D721Med (cell line): ENCODE measurements at regions not wholly inside any gene's neighbourhood (a gene's known extent, or its start where the extent isn't known, plus 50 kb on each side); places are given as distances from the start of the nearest gene placed in this dataset.

Experiments used
- DNase-seq: peaks from one replicate; pipeline ENCODE4 v3.0.0; 2011; ENCODE audit warnings: low spot score; ENCODE audit not compliant: insufficient read length
- FAIRE-seq: peaks from 2 replicates; lab custom pipeline; 2011; peaks lifted over from hg19 to GRCh38; lab: Jason Lieb, UNC
- TF ChIP-seq, protein P1 (sequence below): IDR thresholded peaks from 2 replicates; pipeline ENCODE4 v1.5.1; 2012; ENCODE audit warnings: mild to moderate bottlenecking, control low read depth; ENCODE audit not compliant: insufficient read depth; ENCODE audit errors: missing control alignments

DNA sequence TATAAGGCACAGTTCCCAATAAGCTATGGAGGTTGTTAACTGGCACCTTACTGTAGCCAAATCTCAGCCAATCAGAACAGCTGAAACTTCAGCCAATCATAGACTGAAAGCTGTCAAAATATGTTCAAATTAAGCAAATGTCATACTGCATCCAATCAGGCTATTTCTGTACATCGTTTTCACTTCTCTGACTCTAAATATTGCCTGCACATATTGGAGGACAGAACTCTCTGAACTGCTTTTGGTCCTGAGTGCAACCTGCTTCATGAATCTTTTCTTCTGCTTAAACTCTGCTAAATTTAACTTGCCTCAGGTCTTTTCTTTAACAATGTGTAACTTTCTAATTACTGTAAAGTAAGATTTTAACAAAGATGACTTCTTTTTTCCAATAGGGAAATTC lies 1198.9 kb upstream of the PCDH7 start:
- no peak for FAIRE-seq
- no peak for DNase-seq
- TF ChIP-seq, protein P1, sequence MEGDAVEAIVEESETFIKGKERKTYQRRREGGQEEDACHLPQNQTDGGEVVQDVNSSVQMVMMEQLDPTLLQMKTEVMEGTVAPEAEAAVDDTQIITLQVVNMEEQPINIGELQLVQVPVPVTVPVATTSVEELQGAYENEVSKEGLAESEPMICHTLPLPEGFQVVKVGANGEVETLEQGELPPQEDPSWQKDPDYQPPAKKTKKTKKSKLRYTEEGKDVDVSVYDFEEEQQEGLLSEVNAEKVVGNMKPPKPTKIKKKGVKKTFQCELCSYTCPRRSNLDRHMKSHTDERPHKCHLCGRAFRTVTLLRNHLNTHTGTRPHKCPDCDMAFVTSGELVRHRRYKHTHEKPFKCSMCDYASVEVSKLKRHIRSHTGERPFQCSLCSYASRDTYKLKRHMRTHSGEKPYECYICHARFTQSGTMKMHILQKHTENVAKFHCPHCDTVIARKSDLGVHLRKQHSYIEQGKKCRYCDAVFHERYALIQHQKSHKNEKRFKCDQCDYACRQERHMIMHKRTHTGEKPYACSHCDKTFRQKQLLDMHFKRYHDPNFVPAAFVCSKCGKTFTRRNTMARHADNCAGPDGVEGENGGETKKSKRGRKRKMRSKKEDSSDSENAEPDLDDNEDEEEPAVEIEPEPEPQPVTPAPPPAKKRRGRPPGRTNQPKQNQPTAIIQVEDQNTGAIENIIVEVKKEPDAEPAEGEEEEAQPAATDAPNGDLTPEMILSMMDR: no peak

DNA sequence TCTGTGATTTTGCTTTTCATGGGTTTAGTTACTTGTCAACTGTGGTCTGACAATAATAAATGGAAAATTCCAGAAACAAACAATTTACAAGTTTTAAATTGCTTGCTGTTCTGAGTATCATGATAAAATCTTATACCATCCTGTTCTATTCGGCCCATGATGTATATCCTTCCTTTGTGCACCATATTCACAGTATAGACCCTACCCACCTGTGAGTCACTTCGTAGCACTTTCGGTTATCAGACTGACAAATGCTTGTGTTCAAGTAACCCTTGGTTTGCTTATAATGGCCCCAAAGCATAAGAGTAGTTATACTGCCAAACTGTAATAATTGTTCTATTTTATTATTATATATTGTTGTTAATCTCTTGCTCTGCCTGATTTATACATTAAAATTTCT lies 1183.4 kb upstream of the PCDH7 start:
- no peak for DNase-seq
- TF ChIP-seq, protein P1: no peak
- FAIRE-seq: no peak

DNA sequence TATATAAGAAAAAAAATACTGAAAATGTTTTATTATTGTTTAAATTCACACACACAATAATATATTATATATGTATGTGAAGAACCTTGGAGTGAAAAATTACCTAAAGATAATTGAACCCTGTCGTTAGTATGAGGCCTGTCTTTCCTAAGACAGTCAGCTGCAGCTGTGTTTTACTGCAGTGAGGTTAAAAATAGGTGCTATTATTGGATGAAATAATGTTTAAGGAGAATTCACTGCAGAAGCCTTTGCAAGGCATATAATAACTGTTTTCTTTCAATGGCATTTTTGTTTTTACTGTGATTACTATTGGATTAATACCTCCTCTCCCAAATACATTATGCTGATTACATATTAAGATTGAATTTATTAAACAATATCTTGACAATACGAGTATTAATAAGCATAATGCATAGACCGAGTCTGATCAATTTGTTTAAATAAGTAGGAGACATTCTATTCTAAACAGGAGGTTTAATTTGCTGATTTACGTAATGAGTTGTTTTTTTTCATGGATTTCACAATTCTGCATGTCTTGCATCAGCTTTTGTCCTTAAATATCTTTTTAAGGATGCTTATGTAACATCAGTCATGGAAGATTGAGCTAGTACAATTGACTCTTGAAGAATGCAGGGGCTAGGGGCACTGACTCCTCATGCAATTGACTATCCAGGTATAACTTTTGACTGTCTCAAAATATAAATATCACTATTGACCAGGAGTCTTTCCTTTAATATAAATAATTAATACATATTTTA lies 1181.1 kb upstream of the PCDH7 start:
- DNase-seq: no peak
- FAIRE-seq: no peak

DNA sequence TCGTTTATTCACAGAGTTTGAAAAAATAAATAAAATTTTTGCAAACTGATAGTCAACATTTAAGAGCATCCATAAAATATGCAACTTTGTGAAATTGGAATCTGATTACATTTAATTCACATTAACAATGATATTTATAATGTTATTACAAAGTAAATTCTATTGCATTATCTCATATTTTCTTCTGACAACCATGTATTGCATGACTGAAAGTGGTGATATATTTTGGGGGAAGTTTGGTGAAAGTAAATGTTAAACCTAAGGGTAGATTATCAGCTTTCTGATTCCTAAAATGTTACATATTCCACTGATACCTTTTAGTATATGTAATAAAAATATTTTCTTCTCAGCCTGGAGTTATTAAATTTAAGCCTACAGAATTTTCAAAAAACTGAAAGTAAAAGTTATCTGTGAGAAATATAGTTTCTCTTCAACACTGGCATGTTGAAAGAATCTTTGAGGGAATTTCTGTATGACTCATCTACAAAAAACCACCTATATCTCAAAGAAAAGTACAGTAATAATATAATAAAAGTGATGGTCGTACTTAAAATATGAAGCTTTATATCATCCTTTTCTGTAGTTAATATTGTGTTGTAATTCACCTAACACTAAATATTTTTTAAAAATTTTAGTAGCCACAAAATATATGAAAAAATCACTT lies 1179.6 kb upstream of the PCDH7 start:
- FAIRE-seq (no peak), DNase-seq (no peak)

More for the DNA sequence above, 1181.1 kb upstream of the PCDH7 start:
- TF ChIP-seq, protein P1: no peak

DNA sequence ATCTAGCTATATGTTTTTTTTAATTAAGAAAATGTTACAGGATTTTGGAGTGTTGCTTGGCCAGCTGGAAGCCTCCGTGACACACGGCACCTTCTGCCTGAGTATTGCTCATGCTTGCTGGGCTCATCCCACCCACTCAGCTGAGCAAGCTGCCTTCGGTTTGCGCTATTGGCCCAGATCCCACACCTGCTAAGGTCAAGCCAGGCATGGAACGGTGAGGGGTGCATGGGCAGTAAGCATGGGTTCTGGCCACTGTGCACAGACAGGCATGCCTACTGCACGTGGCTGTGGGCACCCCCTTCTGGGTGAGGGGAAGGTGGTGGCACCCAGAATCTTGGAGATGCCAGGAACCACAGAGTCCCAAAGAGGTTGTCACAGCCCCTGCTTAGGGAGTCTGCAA lies 1178.4 kb upstream of the PCDH7 start:
- TF ChIP-seq, protein P1: no peak
- FAIRE-seq (no peak), DNase-seq (no peak)

More for the DNA sequence above, 1179.6 kb upstream of the PCDH7 start:
- TF ChIP-seq, protein P1: no peak

DNA sequence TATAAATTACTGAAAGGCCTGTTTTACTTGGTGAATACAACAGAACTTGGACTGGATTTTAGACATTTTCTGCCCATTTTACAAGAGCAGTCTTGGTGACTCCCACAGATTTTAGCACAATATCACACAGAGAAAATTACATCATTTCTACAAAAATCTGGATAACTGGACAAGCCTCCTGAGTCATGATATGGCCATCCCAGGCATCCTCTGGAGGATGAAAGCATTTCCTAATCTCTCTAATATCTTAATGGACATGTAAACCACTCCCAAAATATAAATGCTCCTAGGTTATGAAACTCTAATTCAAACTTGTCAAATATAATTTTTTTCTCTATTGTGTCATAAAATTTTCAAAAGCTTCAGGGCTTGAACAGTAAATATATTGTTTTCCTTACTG lies 1170.8 kb upstream of the PCDH7 start:
- DNase-seq: no peak
- no peak for FAIRE-seq
- TF ChIP-seq, protein P1: no peak

DNA sequence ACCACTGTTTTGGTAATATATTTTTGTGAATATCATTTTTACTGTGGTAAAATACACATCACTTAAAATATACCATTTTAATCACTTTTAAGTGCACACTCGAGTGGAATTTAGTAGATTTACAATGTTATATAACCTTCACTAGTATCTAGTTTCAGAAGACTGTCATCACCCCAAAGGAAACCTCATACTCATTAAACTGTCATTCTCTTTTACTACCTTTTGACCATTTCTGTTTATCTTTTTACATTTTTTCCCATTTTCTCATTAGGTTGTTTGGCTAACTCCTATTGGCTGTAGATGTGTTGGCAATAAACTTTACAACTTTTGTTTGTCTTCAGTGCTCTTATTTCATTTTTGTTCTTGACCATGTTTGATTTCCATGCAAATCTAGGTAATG lies 1168.3 kb upstream of the PCDH7 start:
- TF ChIP-seq, protein P1: no peak
- DNase-seq (no peak), FAIRE-seq (no peak)
